Lower lobe of right lung (tissue), 2 donors: ENCODE measurements at regions not wholly inside any gene's neighbourhood (a gene's known extent, or its start where the extent isn't known, plus 50 kb on each side); places are given as distances from the start of the nearest gene placed in this dataset.

Experiments
- ATAC-seq, 2 donors: fragments of 200-7000 bp; cut with Tn5 transposase; one replicate each; pipeline ENCODE4 v1.9.1; 2020 to 2022; ENCODE audit warnings: mild to moderate bottlenecking in 2 of 2, moderate library complexity in 2 of 2
- DNase-seq: peaks from one replicate; pipeline ENCODE4 v3.0.0-alpha.2; 2020
- H3K27ac ChIP-seq: fragments of 200-600 bp; one replicate; pipeline ENCODE4 v1.8.0; 2022
- H3K27me3 ChIP-seq: fragments of 200-600 bp; one replicate; pipeline ENCODE4 v1.8.0; 2022; ENCODE audit warnings: low read depth
- H3K36me3 ChIP-seq: fragments of 200-600 bp; one replicate; pipeline ENCODE4 v1.8.0; 2022; ENCODE audit warnings: mild to moderate bottlenecking
- H3K4me1 ChIP-seq: fragments of 200-600 bp; one replicate; pipeline ENCODE4 v1.8.0; 2022
- H3K4me3 ChIP-seq: fragments of 200-600 bp; one replicate; pipeline ENCODE4 v1.8.0; 2022; ENCODE audit warnings: mild to moderate bottlenecking
- H3K9me3 ChIP-seq: fragments of 200-600 bp; one replicate; pipeline ENCODE4 v1.8.0; 2022
- intact Hi-C: fragments of 100-400 bp; cut with DNase I; formaldehyde crosslinking; loops from one replicate; pipeline ENCODE4 v1.11.0; 2022
- TF ChIP-seq, protein P1 (sequence below): fragments of 200-600 bp; IDR thresholded peaks from one replicate; pipeline ENCODE4 v1.8.0; 2022; ENCODE audit warnings: antibody characterized with exemption, mild to moderate bottlenecking
- donor health status: DM: no; HTN: yes; CAD: no; lungs with severe emphysema.

DNA sequence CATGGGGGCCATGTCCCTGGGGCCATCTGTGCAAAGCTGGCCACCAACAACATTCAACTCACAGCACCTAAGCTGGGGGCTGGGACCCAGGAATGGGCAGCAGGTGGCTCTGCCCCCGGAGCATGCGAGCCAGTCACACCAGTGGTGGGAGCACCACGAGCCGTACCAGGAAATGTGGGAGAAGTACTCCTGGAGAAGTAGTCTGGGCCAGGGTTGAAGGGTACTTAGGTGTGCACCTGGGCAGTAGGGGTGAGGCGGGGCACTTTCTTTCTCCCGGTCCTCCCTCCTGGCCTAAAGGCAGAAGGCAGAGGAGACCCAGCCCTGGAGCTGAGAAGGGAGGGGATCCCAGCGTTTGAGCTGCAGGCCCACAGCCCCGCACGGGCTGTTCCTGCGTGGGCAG lies 94.2 kb downstream of the PLXNA1 start:
- peak; percentile 54 for DNase-seq
- H3K36me3 ChIP-seq: no peaks in the 10 kb centered on the region
- no peaks in the 10 kb centered on the region for H3K27me3 ChIP-seq
- intact Hi-C loops: no loop called here
- H3K4me3 ChIP-seq: no peak overlapping the region
- TF ChIP-seq, protein P1, sequence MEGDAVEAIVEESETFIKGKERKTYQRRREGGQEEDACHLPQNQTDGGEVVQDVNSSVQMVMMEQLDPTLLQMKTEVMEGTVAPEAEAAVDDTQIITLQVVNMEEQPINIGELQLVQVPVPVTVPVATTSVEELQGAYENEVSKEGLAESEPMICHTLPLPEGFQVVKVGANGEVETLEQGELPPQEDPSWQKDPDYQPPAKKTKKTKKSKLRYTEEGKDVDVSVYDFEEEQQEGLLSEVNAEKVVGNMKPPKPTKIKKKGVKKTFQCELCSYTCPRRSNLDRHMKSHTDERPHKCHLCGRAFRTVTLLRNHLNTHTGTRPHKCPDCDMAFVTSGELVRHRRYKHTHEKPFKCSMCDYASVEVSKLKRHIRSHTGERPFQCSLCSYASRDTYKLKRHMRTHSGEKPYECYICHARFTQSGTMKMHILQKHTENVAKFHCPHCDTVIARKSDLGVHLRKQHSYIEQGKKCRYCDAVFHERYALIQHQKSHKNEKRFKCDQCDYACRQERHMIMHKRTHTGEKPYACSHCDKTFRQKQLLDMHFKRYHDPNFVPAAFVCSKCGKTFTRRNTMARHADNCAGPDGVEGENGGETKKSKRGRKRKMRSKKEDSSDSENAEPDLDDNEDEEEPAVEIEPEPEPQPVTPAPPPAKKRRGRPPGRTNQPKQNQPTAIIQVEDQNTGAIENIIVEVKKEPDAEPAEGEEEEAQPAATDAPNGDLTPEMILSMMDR: no peak
- no peaks in the 10 kb centered on the region for H3K9me3 ChIP-seq
- peak; percentile 63 to 73 for ATAC-seq
- peaks cover 11% of the 10 kb centered on the region for H3K4me1 ChIP-seq
- H3K27ac ChIP-seq: no peak overlapping the region

GRCh38 chr3:127077505-127078064 lies 94.7 kb downstream of the PLXNA1 start:
- Histone ChIP-seq H3K27ac (no peak overlapping the region), H3K27me3 (no peaks in the 10 kb centered on the region)

DNA sequence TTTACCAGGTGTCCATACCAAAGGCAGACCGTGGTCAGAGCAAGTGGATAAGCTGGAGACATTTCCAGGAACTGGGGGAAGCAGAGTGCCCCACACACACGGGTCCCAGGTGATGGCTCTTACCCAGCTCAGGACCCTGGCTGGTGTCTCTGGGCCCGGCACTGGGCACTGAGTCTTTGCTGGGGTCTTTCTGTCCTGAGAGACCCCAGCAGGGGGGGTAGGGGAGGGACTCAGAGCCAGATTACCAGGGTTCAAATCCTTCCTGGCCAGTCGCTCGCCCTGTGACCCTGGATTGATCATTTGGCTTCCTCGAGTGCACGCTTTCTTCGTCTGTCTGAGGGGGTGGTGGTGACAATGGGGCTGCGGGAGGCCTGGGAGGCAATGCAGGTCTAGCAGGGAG lies 95.7 kb downstream of the PLXNA1 start:
- TF ChIP-seq, protein P1: no peak
- no peaks in the 10 kb centered on the region for H3K27me3 ChIP-seq
- H3K36me3 ChIP-seq: no peaks in the 10 kb centered on the region
- H3K27ac ChIP-seq: no peak overlapping the region
- DNase-seq (peak; percentile 35), ATAC-seq (no peak)
- no peak overlapping the region for H3K4me3 ChIP-seq
- H3K9me3 ChIP-seq: no peaks in the 10 kb centered on the region
- H3K4me1 ChIP-seq: peaks cover 9% of the 10 kb centered on the region
- intact Hi-C loops: no loop called here

More at GRCh38 chr3:127077505-127078064, 94.7 kb downstream of the PLXNA1 start:
- peak; percentile 24 for DNase-seq
- no peaks in the 10 kb centered on the region for H3K36me3 ChIP-seq
- TF ChIP-seq, protein P1: no peak
- intact Hi-C loops: no loop called here
- no peaks in the 10 kb centered on the region for H3K9me3 ChIP-seq
- no peak overlapping the region for H3K4me3 ChIP-seq
- H3K4me1 ChIP-seq: peaks cover 11% of the 10 kb centered on the region
- ATAC-seq: no peak

DNA sequence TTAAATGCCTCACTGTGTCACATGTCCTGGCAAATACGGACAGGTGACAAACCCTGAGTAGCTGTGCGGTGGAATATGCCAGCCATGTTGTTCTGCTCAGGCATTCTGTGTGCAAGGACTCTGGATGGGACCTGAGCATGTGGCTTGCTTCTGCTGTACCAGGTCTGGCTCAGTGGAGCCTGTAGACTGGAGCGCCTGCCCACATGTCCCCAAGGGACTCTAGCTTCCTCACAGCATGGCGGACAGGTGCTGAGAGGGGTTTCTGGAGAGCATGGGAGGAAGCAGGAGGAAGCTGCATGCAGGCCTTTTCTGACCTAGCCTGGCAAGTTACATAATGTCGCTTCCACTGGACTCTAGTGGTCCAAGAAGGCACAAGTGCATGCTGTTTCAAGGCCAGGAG lies 96.3 kb downstream of the PLXNA1 start:
- Histone ChIP-seq H3K4me1 (peaks cover 3% of the 10 kb centered on the region), H3K36me3 (no peaks in the 10 kb centered on the region), H3K4me3 (no peak overlapping the region), H3K27me3 (no peaks in the 10 kb centered on the region), H3K9me3 (no peaks in the 10 kb centered on the region), H3K27ac (no peak overlapping the region)
- TF ChIP-seq, protein P1: no peak
- intact Hi-C loops: no loop called here
- DNase-seq (peak; percentile 23), ATAC-seq (no peak)

GRCh38 chr3:127081001-127081720 lies 98.2 kb downstream of the PLXNA1 start:
- no peaks in the 10 kb centered on the region for H3K9me3 ChIP-seq
- ATAC-seq (no peak), DNase-seq (peak; percentile 19)
- TF ChIP-seq, protein P1: no peak
- intact Hi-C loops: no loop called here
- H3K36me3 ChIP-seq: no peaks in the 10 kb centered on the region
- no peaks in the 10 kb centered on the region for H3K27me3 ChIP-seq
- no peak overlapping the region for H3K4me3 ChIP-seq
- no peak overlapping the region for H3K27ac ChIP-seq
- H3K4me1 ChIP-seq: no peaks in the 10 kb centered on the region
